NB4 (cell line): ENCODE measurements at regions not wholly inside any gene's neighbourhood (a gene's known extent, or its start where the extent isn't known, plus 50 kb on each side); places are given as distances from the start of the nearest gene placed in this dataset.

ENCODE experiments used
- CTCF ChIP-seq: IDR thresholded peaks from one replicate; pipeline ENCODE4 v1.5.1; 2012; ENCODE audit warnings: low read depth, low read length
- MYC ChIP-seq: IDR thresholded peaks from 2 replicates; pipeline ENCODE4 v1.6.1; 2011; ENCODE audit warnings: low read depth, low read length
- POLR2A ChIP-seq: IDR thresholded peaks from 2 replicates; pipeline ENCODE4 v1.6.1; 2011; ENCODE audit warnings: mild to moderate bottlenecking; ENCODE audit not compliant: insufficient read length; ENCODE audit errors: extremely low read depth
- TF ChIP-seq, protein P1 (sequence below): IDR thresholded peaks from 2 replicates; pipeline ENCODE4 v1.6.1; 2011; ENCODE audit warnings: low read depth, low read length

DNA sequence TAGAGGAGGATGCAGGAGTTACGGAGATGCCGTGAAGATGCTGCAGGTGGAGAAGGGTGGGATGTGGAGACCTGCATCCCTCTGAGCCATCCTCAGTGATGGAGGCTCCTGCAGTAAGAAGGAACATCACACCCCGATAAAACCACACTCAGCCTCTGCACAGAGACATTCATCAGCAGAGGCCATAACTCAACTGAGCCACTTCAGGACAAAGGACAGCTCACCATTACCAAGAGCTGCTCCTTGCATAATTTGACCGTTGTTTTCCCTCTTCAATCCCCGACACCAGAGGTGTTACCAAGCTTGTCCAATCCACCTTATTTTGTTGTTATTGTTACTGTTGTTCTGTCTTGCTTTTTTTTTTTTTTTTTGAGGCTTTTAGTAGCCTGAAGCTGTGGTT lies 543.9 kb downstream of the AJAP1 start:
- TF ChIP-seq CTCF: no peak
- no peak for TF ChIP-seq POLR2A
- TF ChIP-seq MYC: no peak
- TF ChIP-seq, protein P1, sequence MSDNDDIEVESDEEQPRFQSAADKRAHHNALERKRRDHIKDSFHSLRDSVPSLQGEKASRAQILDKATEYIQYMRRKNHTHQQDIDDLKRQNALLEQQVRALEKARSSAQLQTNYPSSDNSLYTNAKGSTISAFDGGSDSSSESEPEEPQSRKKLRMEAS: no peak
